Loucy (cell line): ENCODE measurements at regions not wholly inside any gene's neighbourhood (a gene's known extent, or its start where the extent isn't known, plus 50 kb on each side); places are given as distances from the start of the nearest gene placed in this dataset.

Experiments used
- EZH2phosphoT487 ChIP-seq: fragments of 200-600 bp; IDR thresholded peaks from 2 replicates; pipeline ENCODE4 v1.6.1; 2018; ENCODE audit warnings: antibody characterized with exemption, mild to moderate bottlenecking, moderate library complexity, borderline replicate concordance
- TF ChIP-seq, protein P1 (sequence below): fragments of 200-600 bp; sonication (generic); conservative IDR thresholded peaks from 2 replicates; pipeline ENCODE4 v1.5.1; 2014; ENCODE audit warnings: mild to moderate bottlenecking, antibody characterized with exemption, low read length

DNA sequence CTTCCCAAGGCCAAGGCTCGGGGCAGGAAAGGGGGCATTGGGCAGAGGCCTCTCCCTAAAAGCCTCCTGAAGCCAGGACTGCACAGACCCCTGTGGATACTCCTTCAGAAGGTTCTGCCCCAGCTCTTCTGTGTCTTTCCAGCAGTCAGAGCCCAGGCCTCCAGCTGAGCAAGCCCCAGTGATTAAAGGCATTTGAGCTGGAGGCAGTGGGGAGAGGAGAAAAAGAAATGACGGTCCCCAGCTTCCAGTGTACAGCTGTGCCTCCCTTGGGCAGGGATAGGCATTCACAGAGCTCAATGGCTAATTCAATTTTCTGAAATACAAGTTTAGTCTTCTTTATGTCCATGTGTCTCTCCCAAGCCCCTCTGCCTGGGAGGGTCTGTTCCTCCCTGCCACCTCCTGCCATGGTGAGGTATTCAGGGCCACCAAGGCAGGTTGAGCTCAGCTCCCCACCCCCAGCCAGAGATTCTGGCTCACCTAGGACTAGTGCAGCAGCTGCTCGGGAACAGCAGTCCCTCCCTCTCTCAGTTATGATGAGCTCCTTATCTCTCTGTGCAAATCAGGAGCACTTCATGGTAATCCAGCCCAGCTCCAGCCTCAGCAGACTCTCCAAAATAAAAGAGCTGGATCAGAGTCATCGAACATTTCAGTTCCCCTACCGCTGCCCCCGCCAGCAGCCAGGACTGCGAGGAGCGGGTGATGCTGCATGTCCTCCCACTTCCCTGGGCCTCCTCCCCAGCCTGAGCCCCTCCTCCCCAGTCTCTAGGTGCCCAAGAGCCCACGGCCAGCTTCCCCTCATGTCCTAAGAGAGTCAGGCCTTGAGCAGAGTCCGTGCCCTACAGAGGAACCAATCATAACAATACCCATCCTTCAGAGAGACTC is 208.4 kb upstream of the ZC3H12A start:
- TF ChIP-seq, protein P1, sequence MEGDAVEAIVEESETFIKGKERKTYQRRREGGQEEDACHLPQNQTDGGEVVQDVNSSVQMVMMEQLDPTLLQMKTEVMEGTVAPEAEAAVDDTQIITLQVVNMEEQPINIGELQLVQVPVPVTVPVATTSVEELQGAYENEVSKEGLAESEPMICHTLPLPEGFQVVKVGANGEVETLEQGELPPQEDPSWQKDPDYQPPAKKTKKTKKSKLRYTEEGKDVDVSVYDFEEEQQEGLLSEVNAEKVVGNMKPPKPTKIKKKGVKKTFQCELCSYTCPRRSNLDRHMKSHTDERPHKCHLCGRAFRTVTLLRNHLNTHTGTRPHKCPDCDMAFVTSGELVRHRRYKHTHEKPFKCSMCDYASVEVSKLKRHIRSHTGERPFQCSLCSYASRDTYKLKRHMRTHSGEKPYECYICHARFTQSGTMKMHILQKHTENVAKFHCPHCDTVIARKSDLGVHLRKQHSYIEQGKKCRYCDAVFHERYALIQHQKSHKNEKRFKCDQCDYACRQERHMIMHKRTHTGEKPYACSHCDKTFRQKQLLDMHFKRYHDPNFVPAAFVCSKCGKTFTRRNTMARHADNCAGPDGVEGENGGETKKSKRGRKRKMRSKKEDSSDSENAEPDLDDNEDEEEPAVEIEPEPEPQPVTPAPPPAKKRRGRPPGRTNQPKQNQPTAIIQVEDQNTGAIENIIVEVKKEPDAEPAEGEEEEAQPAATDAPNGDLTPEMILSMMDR: no peak
- TF ChIP-seq EZH2phosphoT487: no peak
